GM18873 (cell line): ENCODE measurements at regions not wholly inside any gene's neighbourhood (a gene's known extent, or its start where the extent isn't known, plus 50 kb on each side); places are given as distances from the start of the nearest gene placed in this dataset.
A peak's percentile ranks its signal among the peaks of the same experiment; 100 is the strongest.
"Not testable (repeated sequence)": the region's sequence is repeated elsewhere in the genome, so short reads cannot be mapped to it uniquely, and the experiment has no call there.

Source experiments
- ATAC-seq: cut with Tn5 transposase; IDR thresholded peaks from one replicate; pipeline ENCODE4 v1.9.1; 2021; ENCODE audit warnings: mild to moderate bottlenecking, moderate library complexity, moderate number of reproducible peaks; ENCODE audit not compliant: unreplicated experiment, low FRiP score

DNA sequence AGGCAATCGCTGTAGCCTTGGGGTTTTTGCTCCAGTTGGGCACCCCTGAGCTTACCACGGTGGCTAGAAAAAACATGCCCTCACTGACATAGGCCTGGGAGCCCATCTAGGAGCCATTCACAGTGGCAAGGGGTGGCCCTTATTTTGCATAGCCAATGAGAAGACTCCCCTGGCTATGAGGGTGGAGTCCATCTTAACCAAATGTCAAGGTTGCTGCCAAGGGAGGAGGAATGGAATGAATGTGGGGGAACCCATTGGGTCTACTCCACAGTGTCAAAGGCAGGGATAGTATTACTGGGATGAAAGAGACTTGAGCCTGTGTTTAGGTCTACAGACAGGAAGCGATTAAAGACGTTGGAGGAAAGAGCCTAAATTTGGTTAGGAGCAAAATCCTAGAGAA lies 295.7 kb upstream of the PLGLB2 start:
- not testable (repeated sequence) for ATAC-seq

DNA sequence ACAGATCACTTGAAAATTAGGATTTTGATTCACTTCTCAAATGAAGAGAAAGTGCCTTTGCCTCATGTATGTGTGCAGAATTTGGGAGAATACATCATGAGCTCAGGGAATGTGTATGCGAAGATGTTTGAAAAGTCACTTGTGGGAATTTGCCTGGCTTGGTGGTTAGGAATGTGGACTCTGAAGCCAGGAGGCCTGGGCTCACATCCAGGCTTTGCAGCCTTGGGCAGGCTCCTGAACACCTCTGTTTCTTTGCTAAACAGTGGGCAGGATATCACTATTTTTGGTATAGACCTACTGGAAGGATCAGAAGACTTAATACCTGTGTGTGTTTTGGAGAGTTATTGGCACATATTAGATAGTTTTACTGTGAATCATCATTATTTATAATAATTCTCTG lies 295.0 kb upstream of the PLGLB2 start:
- not testable (repeated sequence) for ATAC-seq

DNA sequence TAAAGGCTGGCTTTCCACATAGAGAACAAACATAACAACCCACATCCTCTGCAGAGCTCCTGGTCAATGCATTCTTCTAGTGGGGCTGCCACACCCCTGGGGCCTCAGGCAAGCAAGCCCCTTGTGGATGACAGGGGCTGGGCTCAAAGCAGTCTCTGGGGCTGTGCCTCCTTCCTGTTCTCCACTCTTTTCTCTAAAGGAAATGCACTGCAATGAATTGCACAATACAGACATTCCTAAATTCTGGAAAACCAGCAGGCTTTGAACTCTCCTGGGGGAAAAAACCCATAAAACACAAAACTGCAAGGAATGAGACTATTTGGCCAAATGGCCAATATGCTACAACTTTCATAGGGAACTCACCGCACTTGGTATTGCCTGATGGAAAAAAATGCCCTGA lies 293.9 kb upstream of the PLGLB2 start:
- ATAC-seq: not testable (repeated sequence)

DNA sequence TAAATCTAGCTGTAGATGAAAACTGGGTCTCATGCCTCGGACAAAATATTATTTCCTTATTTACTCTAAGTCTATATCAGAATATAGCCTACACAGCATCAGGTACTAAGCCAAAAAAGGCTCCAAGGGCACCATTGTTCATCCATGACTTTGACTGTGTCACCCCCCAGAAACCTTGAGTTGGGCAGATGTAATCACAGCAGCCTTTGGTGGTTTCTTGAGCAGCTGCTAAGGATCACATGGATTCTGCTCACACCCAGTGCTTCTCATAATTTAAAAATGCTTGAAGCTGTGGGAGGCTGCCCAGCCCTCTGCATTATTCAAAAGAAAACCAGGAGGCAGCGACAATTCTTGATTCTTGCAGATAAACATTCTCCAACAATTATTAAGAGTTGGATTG lies 293.5 kb upstream of the PLGLB2 start:
- not testable (repeated sequence) for ATAC-seq

DNA sequence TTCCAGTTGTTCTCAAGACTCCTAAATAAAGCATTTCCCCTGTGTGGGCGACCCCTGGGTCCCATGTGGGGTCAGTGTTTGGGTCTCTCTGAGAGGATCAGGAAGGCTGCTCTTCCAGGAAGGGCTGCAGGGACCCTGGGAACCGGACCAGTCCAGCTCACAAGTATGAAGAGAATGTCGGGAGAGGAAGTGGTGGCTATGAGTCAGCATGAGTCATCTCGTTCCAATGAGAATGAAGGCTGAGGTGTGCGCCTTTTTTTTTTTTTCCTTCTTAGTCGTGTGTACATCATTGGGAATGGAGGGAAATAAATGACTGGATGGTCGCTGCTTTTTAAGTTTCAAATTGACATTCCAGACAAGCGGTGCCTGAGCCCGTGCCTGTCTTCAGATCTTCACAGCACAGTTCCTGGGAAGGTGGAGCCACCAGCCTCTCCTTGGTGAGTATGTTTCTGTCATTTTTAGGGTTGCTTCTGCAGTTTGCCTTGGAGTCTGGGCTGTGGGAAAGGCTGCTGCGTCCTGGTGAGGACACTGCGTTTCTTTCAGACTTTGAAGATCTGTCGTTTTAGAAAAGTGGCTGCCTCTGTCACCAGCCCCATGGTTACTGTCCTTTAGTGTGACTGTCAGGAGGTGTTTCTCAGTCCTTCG lies 292.6 kb upstream of the PLGLB2 start:
- ATAC-seq: peak; percentile 39

DNA sequence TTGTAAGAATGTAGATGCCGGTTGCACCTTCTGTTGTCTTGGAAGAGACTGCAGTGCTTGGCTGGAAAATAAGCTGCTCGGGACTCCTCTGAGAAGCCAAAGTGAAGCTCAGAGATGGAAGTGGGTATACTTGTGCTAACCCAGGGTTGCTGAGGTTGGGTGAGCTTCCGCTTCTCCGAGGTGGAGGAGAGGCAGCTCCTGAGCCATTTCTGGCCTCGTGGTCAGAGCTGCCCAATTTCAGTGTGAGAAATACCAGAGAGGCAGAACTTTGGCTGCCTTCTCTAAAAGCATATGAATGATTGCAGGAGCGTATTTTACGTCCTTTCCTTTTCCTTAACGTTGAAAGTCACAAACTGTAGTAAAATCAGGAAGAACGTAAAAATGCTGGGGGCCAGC lies 292.0 kb upstream of the PLGLB2 start:
- peak; percentile 16 for ATAC-seq

DNA sequence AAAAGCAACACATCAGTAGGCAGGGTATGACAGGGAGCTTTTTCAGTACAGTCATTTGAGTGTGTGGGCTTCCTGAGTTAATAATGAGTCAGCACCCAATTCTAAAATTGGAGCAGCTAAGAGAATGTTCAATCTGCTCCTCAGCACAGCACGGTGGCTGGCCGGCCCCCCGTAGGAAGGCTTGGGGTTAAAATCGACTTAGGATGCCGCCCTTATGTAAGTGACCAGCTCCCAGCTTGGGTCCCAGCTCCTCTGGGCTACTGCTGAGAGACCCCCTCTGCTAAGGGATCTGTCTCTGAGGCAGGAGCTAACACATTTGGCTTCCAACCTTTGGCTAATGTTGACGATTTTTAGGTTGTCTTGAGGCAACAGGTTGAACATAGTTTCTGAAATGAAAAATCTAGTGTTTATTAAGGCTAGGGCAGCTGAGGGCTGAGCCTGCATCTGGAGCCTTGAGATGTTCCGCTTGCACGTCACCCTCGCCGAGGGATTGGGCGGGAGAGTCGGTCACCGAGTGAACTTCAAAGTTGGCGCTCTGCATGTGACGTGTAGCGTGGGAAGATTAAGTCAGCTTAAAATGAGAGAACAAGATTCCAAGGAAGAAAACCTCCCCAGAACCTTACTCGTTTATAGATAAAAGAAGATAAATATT lies 291.3 kb upstream of the PLGLB2 start:
- peak; percentile 61 for ATAC-seq

DNA sequence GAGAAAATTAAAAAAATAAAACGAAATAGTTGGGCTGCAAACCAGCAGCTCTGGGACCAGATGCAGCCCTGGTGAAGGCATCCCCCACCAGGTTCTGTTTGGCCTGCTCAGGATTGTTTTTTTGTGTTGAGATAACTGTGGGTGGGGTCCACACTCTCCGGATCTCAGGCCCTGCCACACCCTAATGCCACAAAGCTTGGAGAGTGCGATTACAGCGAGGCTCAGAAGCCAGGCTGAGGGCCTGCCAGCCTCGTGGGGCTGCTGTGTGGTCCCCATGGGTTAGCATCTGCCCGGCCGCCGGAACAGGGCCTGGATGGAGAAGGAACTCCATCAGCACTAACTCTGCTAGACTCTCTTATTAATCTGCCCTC lies 290.8 kb upstream of the PLGLB2 start:
- not testable (repeated sequence) for ATAC-seq

DNA sequence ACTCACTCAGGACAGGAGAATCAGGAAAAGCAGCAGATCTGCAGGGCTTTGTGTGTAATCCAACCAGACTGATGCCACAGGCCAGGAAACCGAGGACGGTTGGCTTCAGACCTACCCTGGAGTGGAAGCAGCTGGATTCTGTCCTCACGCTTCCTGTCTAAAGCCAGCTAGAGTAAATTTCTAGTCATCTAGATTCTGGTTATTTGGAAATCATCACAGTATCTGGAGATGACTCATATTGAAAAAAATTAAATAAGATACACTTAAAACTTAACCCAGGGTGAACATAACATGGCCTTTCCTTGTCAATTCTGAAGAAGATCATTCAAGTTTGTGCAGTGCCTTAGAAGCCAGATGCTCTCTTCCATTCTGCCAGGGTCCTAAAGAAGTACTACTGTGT lies 288.9 kb upstream of the PLGLB2 start:
- ATAC-seq: not testable (repeated sequence)

DNA sequence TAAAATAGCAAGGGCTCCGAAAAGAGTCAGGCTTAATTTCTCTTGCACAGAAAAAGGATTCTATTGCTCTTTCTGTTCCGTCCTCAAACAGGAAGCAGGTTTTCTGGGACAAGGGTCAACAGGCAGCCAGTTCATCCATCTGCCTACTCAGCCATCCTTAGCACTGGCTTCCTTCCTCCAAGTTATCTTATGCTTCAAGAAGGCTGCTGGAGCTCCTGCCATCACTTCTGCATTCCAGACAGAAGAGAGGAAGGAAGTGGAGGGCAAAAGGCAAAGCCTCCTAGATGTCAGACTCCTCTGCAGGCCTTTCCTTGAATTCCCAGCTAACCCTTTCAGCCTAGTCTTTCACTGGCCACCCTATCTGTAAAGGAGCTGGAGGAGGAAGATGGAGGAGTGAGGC lies 287.8 kb upstream of the PLGLB2 start:
- ATAC-seq: not testable (repeated sequence)

DNA sequence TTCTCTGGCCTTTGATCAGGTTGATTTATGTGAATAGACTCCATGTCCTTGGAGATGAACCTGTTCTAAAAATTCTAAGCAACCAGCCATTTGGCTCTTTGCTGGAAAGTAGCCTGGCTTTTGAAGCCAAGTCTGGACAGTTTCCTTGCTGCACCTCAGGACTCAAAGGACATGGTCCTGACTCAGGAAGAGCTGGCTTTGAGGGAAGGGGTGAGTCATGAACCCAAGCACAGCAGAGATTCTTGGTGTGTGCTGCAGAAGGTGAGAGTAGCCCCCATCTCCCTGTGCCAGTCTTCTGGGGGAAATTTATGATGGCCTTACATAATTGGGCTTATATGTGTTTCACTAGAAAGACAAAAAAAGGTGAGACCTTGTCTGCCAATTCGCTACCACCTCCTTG lies 287.2 kb upstream of the PLGLB2 start:
- not testable (repeated sequence) for ATAC-seq

DNA sequence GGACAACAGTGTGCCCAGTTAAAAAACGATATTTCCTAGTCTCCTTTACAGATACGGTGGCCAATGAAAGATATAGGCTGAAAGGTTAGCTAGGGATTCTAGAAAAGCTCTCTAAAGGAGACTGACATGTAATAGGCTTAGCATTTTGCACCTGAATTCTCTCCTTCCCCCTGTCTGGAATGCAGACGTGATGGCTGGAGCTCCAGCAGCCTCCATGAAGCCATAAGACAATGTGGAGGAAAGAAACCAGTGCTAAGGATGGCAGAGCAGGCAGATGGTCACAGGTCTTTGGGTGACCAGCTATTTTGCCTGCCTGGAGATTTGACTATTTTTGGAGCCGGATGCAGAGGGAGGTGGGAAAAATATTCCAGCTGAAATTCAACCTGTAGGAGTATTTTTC lies 286.2 kb upstream of the PLGLB2 start:
- ATAC-seq: not testable (repeated sequence)

DNA sequence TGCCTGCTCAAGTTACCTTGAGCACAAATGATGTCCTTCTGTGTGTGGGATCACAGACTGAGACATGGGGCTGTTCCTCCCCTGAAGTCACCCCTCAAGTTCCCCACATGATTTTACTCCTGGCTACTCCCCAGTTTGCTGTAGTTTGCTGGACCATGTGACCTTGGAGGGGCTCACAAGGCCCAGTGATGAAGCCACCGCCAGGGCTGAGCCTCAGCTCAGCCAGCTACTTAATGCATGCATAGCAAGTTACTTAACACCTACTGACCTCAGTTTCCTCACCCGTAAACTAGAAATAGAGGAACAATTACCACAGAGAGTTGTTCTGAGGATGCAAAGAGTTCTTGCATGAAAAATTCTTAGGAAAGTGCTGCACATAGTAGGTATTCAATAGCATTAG lies 283.7 kb upstream of the PLGLB2 start:
- not testable (repeated sequence) for ATAC-seq

DNA sequence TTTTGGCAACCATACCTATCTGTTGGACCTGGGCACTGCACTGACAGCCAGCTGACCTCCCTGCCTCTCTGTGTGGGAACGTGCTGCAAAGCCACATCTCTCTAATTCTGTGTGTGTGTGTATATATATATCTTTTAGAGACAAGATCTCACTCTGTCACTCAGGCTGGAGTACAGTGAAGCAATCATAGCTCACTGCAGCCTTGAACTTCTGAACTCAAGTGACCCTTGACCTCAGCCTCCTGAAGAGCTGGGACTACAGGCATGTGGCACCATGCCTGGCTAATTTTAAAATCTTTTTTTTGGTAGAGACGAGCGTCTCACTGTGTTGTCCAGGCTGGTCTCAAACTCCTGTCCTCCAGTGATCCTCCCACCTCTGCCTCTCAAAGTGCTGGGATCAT lies 282.2 kb upstream of the PLGLB2 start:
- not testable (repeated sequence) for ATAC-seq

DNA sequence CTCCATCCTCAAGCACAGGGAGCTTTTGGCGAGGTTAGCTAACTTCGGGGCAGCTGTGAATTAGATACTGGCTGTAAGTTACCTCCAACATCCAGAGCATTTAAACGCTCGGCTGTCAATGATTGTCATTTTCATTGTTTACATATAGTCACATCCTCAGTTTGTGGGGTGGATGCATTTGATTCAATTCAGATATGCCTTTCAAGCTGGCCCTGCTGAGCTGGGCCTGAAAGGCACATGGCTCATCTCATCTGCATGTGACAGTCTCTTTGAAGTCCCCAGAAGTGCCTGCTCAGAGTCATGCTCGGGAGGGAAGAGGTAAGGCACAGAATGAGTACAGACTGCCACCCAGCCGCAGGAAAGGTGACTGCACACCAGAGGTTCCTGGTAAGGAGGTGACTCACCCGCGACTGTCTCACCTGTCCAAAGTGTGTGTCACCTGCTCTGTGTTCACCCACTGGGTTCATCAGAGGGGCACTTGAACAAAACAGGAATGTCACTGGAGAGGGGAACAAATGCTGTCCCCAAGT lies 281.2 kb upstream of the PLGLB2 start:
- ATAC-seq: peak; percentile 48

DNA sequence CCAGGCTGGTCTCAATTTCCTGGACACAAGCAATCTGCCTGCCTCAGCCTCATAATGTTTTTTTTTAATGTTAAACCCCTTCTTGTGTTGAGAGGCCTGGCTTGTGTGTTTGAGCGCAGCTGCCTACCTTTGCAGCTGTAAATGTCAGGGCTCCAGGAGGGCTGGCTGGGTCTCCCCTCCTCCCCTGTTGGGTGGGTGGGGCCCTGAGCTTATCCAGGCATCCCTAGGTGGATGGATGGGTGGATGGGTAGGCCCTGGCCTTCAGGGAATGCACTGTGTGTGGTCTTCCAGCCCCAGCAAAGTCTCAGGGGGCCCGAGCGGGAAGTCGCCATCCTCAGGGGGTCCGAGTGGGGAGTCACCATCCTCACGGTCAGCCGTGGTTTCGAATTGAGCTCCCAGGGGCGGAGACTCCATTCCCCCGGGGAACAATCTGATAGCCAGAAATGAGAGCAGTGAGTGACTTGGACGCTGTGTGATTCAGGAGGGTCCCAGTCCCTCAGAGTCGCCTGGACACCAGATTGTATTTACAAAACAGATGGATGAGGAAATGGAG lies 279.4 kb upstream of the PLGLB2 start:
- not testable (repeated sequence) for ATAC-seq

DNA sequence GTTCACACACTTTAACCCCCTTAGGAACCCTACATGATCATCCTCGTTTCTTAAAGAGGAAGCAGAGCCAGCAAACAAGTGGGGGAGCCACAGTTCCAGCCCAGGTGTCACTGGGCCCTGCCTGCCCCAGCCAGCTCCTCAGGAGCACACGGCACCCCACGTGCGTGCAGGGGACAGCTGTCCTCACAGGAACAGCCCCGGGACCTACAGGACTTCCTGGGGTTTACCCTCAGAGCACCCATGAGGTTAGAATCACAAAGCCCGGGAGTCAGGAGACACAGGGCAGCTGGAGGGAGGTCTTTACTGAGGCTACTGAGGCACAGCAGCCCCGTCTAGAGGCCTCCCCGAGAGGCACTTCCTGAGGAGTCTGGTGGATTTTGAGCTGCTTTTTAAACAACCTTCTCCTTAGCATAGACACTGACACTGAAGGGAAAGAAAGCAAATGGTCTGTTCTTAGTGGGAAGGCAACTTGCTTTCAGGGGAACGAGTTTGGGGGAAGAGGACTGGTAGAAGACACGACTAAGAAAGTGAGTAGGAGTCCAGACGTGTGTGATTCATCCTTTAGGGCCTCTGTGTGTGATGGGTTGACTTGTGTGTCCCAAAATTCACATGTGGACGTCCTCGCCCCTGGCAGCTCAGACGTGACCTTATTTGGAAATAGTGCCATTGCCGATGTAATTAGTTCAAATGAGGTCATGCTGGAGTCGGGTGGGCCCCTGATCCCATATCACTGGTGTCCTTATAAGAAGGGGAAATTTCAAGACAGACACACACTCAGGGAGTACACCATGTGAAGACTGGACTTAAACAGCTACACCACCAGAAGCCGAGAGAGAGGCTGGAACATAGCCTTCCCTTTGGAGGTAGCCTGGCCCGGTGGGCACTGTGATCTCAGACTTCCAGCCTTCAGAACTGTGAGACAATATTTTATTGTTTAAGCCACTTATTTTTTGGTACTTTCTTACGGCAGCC lies 278.4 kb upstream of the PLGLB2 start:
- peak; percentile 41 for ATAC-seq

DNA sequence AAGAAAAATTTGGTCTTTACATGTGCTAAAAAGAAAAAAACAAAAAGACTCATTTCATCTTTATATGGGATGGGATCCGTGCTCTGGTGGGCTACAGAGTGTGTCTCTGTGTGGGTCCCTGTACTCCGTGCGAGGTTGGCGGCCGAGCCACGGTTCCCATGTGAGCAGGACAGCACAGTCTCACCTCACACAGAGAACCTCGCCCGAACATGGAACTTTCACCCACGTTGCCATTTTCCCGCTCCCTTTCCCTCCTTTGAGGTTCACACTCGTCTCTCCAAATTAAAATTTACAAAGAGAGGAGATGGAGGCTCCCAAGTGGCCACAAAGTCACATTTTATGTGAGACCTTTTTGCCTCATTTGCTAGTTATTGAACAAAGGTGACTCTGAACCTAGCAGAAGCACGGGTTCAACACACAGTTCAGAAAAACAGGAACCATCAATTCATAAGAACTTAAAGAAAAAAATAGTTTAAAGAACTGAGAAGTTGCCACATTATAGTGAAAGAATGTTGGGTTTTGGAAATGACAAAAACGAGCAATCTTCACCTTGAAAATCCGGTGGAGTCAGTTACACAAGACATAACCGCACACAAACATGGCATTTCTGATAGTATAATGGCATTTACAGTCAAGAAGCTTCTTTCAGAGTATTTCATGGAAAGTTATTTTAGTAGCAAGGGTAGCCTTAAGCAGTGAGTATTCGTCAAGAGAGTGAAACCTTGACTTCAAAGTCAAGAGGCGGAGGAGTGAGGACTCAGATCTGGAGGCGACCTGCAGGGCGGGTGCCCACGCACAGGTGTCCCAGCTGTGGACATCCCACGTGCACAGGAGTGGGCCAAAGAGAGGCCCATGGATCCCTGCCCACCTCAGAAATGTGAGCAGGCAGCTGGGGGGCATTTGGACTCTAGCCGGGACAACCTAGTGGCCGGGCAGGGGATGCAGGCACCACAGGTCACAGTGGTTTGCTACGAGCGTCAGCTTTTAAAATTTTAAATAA lies 277.2 kb upstream of the PLGLB2 start:
- ATAC-seq: peak; percentile 35

DNA sequence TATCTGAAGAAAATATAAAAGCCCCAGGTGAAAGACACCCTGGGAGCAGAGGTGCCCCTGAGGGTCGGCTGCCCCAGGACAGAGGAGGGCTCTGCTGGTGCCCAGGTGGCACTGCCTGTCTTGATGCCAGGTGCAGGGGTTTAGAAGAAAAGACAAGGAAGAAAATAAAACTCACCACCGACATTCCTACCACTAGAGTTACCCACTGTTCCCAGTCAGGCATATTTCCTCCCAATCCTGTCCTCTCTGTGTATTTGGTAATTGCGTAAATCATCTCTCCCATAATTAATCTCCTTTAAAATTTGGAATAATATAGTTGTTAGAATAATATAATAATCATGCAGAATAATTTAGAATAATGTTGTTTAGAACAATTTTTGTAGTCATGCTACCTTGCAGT lies 276.4 kb upstream of the PLGLB2 start:
- not testable (repeated sequence) for ATAC-seq
